ENCODE measurements at regions not wholly inside any gene's neighbourhood (a gene's known extent, or its start where the extent isn't known, plus 50 kb on each side); places are given as distances from the start of the nearest gene placed in this dataset.

DNA sequence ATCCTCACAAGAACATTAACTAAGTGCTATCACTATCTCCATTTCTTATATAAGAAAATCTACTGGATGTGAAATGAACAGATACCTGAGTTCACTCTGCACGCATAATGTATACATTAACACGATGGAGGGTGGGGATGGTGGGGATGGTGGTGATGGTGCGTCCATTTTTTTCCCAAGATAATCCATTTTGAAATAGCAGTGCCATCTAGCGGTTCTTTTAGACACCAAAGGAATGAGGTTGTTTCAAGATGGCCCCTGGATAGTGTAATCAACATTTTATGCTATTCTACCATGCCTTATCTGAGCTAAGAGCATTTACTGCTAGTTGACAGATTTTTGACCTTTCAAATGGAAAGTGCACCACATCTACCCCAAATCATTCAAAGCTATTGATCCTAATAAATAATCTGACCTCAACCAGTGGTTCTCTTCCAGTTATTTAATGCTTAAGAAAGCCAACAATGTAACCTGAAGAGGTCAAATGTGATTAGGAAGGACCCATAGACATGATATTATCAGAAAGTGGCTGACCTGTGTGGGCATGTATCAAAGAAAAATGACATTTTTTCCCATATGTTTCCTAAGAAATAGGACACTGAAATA, 714.7 kb upstream of the TENM4 start:
- TF ChIP-seq CTCF (IDR thresholded peaks at IDR 0.05; ENCODE audit: low read depth, low read length, poor library complexity, severe bottlenecking) (peak; percentile 51), EZH2phosphoT487 (IDR thresholded peaks at IDR 0.05; ENCODE audit: borderline replicate concordance, low read length) (no peak)
